WI38 (cell line): ENCODE measurements at regions not wholly inside any gene's neighbourhood (a gene's known extent, or its start where the extent isn't known, plus 50 kb on each side); places are given as distances from the start of the nearest gene placed in this dataset.

Experiments
- H3K4me3 ChIP-seq: 2 replicates; pipeline ENCODE4 v1.5.1; 2011; ENCODE audit warnings: low read depth, mild to moderate bottlenecking, control low read depth, low read length
- TF ChIP-seq, protein P1 (sequence below): IDR thresholded peaks from 2 replicates; pipeline ENCODE4 v1.5.1; 2012; ENCODE audit warnings: low read depth, mild to moderate bottlenecking, control low read depth, low read length

DNA sequence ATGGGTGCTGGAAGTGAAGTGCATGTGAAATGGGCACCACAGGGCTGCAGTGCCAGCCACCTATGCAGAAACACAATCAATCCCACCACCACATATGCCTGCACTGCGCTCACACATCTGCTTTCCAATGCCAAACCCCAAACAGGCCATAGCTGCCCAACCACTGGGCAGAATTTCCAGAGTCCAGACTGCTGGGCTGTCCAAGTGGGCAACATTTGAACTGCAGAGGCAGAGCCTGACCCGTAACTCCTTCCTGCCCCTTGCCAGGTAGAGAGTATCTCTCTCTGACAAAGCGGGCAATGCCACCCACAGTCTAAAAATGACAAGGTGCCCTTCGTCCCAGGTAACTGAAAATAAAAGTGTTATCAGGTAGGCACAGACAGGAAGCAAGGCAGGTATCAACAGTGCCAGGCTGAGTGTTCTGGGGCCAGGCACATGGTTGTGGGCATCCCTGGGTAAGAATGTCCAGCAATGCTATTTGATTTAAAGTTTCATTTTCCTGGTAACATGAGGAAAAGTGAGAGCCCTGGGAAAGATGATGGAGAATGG lies 79.5 kb downstream of the FOXA2 start:
- TF ChIP-seq, protein P1, sequence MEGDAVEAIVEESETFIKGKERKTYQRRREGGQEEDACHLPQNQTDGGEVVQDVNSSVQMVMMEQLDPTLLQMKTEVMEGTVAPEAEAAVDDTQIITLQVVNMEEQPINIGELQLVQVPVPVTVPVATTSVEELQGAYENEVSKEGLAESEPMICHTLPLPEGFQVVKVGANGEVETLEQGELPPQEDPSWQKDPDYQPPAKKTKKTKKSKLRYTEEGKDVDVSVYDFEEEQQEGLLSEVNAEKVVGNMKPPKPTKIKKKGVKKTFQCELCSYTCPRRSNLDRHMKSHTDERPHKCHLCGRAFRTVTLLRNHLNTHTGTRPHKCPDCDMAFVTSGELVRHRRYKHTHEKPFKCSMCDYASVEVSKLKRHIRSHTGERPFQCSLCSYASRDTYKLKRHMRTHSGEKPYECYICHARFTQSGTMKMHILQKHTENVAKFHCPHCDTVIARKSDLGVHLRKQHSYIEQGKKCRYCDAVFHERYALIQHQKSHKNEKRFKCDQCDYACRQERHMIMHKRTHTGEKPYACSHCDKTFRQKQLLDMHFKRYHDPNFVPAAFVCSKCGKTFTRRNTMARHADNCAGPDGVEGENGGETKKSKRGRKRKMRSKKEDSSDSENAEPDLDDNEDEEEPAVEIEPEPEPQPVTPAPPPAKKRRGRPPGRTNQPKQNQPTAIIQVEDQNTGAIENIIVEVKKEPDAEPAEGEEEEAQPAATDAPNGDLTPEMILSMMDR: no peak
- no peak overlapping the region for H3K4me3 ChIP-seq

DNA sequence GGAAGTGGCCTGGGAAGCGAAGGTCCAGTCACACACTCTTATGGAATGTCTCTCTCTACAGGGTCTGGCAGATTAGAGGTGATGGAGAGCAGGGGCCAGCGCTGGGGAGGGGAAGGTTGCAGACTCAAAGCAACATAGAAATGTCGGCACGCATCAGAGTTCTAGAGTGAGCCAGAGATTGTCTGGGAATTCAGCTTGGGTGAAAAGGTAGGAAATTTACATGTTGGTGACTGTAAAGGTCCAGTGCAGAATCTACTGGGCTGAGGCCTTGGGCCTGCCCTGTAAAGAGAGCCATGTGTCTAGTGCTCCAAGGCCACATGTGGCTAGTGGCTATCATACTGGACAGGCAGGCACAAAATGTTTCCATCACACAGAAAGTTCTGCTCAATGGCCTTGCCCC lies 80.8 kb downstream of the FOXA2 start:
- TF ChIP-seq, protein P1: no peak
- no peak overlapping the region for H3K4me3 ChIP-seq

DNA sequence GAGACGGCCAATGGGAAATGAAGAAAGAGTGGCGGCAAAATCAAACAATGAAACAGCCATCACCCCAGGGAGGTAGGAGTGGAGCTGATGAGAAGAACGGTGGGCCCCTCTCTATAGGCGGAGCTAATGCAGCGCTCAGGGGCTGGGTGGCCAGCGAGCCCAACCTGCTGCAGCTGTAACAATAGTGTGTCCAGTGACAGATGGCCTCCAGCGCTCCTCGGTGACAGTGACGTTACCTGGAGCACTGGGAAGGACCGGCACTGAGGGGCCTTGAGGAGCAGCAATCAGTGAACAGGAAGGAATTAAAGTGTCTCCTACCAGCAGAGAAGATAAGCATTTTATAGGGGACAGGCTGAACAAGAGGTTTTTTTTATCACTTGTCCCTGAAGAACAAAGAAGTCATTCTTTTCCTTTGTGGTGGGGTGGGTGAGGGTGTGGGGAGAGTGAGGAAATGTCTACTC lies 81.6 kb downstream of the FOXA2 start:
- H3K4me3 ChIP-seq: no peak overlapping the region
- TF ChIP-seq, protein P1: no peak

DNA sequence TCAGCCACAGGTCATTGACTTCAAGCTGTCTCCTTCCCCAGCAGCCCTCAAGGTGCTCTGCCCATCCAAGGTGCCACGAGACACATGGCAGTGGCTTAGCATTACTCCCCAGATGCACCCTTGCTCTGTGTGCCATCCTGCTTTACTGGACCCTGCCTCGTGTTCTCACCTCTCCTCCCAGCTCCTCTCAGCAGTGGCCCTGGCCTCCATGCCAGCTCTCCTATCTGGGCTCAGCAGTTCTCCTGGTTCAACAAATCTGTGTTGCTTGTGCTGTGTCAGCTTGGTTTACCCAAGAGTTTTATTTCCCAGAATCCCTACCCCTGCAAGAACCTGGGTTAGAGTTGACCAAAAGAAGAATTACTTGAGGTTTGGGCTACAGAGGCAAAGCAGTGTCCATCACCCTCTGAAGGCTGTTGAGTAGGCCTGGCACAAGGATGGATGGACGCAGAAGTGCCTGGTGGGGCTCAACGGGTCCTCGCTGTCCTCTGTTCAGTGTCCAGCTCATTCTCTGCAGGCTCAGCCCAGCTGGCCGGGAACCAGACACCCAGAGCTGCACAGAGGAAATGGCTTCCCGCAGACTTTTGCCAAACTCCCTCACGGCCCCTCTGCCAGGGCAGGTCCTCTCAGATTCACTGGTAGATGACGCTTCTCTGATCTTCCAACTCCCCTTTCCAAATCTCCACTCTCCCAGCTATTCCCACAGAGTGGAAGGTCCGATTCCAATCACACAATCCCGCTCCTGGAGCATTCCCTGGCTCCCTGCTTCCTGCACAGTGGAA lies 82.6 kb downstream of the FOXA2 start:
- TF ChIP-seq, protein P1: no peak
- H3K4me3 ChIP-seq: no peak overlapping the region

DNA sequence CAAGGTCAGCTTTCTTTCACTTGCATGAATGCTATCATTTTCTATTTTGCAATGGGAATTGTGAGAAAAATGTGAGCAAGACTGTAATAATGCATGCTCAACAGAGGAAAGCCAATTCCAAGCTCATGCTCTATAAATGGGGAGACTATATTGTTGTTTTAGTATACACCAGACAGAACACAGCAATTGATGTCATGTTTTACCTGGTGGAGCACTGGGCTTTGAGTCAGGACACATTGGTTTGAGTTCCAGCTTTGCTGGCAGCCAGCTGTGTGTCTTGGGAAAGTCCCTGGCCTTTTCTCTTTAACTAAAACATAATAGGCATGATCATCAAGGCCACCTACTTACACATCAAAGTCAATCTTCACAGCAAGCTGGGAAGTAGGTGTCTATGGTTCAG lies 83.3 kb downstream of the FOXA2 start:
- no peak overlapping the region for H3K4me3 ChIP-seq
- TF ChIP-seq, protein P1: no peak

DNA sequence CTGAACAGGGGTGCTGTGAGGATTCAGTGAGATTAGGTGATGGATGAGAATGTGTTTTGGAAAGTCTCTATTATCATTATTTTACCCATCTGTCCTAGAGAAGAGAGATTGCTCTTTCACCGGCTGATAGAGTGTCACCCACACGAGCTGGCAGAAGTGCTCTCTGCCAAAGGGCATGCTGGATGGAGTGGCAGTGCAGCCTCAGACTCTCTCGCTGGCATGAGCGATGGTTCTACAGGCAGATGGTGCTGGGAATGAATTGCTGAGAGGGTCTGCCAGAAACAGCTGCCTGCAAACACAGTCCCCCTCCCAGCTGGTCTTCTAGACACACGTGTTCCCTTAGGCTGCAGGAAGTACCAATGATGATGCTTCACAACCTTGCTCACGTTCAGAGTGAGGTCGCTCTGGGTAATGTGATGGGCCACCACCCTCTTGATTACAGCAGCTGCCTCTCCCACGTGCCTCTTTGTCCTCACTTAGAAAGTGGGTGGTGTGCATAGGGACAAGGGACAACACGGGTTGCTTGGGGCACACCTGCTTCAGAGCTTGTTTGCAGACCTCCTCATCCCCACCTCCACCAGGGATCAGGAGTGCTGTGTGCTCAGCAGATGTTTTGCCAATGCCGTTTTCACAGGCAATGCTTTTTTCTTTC lies 84.7 kb downstream of the FOXA2 start:
- no peak overlapping the region for H3K4me3 ChIP-seq
- TF ChIP-seq, protein P1: no peak

DNA sequence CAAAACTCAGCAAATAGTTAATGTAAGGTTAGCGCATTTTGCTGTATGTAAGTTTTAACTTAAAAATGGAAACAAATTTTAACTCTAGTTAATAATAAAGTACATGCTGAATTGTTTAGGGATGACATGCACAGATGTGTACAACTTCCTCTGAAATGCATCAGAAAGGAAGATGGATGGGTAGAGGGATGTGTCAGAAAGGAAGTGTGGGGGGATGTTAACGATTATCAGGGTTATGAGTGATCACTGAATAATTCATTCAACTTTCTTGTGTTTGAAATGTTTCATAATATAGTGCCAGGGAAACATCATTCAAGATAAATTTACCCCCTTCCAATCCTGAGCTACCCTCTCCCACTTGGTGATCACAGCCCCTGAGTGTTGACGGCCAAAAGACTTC lies 87.6 kb downstream of the FOXA2 start:
- TF ChIP-seq, protein P1: no peak
- H3K4me3 ChIP-seq: no peak overlapping the region
